Endometrium (tissue), 2 donors: ENCODE measurements at regions not wholly inside any gene's neighbourhood (a gene's known extent, or its start where the extent isn't known, plus 50 kb on each side); places are given as distances from the start of the nearest gene placed in this dataset.
A peak's percentile ranks its signal among the peaks of the same experiment; 100 is the strongest.
"Not testable (repeated sequence)": the region's sequence is repeated elsewhere in the genome, so short reads cannot be mapped to it uniquely, and the experiment has no call there.

Experiments used
- FAIRE-seq: peaks from 2 replicates; lab custom pipeline; 2012; peaks lifted over from hg19 to GRCh38; lab: Jason Lieb, UNC
- donor health status: control.
- donor health status: control.

GRCh38 chr2:142575561-142575960, 301.9 kb upstream of the KYNU start:
- no peak for FAIRE-seq

GRCh38 chr2:142574388-142574787, 303.1 kb upstream of the KYNU start:
- no peak for FAIRE-seq

DNA sequence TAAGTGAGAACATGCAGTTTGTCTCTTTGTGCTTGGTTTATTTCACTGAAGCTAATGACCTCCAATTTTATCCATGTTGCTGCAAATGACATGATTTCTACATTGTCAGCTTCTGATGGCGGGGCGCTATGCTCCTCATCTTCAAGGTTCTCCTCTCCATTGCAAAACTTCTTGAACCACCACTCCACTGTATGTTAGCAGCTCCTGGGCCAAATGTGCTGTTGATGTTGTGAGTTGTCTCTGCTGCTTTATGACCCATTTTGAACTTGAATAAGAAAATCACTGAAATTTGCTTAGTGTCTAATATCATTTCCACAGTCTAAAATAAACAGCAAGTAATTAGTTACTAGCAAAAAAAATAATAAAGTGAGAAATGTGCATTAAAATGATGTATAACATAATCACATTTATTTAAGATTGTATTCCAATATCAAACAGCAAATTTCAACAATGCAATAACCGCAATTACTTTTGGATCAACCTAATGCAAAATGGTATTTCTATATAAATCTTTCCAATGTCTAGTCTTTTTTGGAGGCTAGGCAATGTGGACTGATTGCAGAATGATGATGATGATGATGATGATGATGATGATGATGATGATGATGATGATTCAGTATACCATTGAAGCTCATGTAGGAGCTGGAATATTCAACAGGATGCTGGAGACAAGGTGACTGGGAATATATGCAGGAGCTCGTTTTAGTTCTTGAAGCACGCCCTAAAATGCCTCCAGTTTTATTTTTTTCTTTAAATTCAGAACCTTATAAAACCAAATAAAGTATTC, 304.9 kb upstream of the KYNU start:
- FAIRE-seq = no peak

- FAIRE-seq = no peak
Observed at GRCh38 chr2:142571934-142572333, 305.5 kb upstream of the KYNU start.

DNA sequence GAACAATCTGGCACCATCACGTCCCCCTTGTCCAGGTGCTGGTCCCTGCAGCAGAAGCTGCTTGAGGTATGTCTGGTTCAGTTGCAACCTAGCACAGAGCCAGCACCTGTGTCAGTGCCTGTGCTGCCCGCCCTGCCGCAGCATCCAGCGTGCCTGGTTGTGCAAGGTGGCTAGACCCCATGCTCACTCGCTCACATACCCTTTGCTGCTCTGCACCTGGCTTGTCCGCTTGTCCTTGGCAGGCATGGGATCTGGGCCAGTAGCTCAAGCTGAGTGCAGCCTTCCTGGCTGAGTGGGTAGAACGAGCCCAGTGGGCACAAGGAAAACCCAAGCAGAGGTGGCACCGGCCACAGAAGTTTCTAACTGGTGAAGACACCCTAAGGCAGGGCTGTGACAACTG, 314.6 kb upstream of the KYNU start:
- no peak for FAIRE-seq

- FAIRE-seq = no peak
Observed at GRCh38 chr2:142561656-142562055, 315.8 kb upstream of the KYNU start.

GRCh38 chr2:142557391-142557790, 320.1 kb upstream of the KYNU start:
- FAIRE-seq = no peak

GRCh38 chr2:142545999-142546398, 331.5 kb upstream of the KYNU start:
- FAIRE-seq = not testable (repeated sequence)

DNA sequence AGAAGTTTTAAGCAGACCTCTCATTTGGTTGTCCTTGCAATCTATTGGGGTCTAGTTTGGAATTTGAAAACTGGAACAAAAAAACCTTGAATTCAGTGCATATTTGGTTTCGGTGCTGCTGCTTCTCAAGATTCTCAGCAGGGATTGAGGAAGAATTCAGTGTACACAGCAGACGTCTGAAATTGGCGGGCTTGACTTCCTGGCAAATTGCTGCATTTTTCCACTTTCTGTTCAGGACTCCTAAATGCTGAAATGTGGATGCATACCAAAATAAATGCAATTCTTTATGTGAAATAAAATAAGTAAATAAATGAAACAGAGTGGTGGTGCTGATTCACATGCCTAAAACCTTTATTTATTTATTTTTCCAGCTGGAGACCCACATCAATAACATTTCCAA, 332.4 kb upstream of the KYNU start:
- FAIRE-seq = no peak

DNA sequence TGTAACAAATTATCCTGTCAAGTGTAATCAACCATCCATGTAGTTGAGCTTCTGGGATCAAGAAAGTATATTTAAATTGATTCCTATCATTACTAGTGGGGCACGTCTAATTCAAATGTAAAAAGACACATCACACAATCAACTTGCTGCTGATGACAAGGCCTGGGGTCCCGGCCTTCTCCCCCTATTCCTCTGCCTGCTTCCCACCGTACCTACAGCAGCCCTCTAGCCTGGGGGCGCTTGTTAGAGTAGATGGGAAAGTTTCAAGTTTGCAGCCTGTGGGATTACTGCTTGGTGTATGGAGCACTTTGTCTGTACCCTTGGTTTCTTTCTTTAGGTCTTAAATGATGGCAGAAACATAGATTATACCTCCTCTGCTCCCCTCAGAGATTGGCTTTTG, 333.3 kb upstream of the KYNU start:
- FAIRE-seq = no peak

- FAIRE-seq = no peak
Observed at GRCh38 chr2:142542431-142542910, 335.0 kb upstream of the KYNU start.

DNA sequence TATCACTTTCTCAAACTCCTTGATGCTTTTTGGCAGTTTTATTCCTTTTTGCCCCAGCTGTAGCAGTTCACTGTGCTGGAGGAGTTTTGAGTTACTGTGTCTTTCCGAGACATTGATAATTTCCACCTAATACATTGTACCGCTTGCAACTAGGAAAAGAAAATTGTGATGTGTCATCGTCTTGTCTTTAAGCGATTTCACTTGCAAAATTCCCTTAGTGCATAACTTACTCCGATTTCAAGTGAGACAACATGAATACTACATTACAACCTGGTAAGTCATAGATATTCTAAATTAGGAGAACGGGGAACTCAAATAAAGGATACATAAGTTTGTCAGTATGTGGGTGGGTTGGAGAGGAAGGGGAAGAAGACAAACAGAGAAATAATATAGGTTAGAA, 340.5 kb upstream of the KYNU start:
- no peak for FAIRE-seq

DNA sequence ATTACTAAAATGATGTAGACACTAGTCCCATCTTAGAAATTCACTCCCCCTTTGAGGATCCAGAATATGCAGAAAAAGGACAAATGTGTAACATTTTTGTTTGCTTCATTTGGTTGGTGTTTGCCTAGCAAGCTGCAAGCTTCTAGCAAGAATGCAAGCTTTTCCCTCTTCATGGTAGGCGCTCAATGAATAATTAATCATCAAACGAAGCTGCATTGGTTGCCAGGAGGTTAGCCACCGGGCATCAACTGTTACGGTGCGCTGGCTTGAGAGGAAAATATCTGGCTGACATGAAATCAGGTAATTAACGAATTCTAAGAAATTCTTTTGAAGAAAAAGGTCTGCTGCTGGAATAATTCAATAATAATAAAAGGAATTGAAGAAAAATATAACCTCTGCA, 341.0 kb upstream of the KYNU start:
- FAIRE-seq = no peak

- no peak for FAIRE-seq
Observed at GRCh38 chr2:142535311-142535710, 342.2 kb upstream of the KYNU start.

DNA sequence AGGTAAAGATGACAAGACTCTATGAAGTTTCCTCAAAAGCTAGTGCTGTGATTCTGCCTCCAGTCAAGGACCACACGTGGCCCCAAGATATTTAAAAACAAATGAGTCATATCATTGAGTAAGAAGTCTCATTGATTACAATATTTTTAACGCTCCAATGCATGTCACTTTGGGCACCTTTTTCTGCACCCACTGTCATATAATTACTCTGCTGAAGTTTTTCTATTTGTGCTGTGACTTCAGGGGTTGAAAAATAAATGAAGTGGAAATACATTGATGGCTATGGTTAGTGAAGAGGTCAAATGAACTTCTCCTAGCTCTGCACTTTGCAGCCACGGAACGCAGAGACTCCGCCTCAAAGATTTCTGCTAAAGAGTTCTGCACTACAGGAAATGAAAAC, 344.3 kb upstream of the KYNU start:
- FAIRE-seq = no peak

- FAIRE-seq = no peak
Observed at GRCh38 chr2:142531377-142531776, 346.1 kb upstream of the KYNU start.

DNA sequence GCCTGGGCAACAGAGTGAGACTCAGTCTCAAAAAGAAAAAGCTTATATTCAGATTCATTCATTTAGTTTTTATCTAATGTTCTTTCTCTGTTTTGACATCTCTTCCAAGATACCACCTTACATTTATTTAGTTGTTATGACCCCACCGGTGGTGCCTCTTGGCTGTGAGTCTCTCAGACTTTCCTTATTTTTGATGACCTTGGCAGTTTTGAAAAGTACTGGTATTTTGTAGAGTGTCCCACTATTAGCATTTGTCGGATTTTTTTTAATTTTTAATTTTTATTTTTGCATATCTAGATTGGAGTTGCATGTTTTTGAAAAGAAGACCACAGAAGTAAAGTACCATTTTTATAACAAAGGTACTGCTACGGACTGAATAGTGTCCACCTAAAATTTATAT, 351.7 kb upstream of the KYNU start:
- no peak for FAIRE-seq

DNA sequence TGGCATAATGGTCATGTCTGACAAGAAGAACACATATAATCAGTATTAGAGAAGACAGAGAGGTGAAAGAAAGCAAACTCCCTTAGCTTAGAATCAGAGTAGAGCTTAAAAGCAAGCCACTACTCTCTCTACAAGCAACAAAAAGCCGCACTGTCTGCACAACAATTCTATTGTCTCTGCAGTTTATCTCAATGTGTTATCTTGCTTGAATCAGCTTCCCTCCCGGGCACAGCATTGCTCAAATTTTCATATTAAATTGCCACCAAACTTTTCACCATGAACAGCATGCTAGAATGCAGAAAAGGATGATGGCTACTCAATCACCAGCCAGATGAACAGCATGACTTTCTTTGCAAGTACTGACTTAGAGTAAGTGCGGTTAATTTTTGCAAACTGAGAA, 356.0 kb upstream of the KYNU start:
- no peak for FAIRE-seq

DNA sequence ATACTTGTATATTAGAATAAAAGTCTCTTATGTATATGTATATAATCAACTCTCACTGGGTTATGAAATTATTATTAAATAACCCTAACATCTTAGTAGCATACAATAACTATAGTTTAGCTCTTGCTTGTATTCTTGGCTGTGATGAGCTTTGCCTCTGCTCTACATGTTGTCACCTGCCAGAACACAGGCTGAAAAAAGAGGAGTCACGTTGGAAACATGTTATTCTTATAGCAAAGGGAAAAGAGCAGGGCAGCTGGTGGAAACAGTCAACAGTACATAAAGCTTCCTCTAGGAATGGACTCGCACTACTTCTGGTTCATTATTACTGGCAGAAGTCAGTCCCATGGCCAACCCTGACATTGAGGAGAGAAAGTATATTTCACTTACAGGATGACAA, 362.0 kb upstream of the KYNU start:
- FAIRE-seq = no peak

GRCh38 chr2:142509401-142509800, 368.1 kb upstream of the KYNU start:
- peak; percentile 4 for FAIRE-seq

DNA sequence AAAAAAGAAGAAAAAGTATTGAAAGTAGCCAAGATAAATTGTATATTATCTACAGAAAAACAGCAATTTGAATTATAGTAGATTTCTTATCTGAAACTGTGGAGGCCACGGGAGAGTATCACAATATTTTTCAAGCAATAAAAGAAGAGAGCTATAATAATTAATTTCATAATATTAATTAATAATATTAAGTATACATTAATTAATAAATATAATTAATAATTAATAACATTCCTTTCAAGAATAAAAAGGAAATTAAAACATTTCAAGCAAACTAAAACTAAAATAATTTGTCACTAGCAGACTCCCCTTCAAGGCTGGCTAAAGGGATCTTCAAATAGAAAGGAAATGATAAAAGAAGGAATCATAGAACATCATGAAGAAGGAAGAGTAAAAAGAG, 372.7 kb upstream of the KYNU start:
- no peak for FAIRE-seq

DNA sequence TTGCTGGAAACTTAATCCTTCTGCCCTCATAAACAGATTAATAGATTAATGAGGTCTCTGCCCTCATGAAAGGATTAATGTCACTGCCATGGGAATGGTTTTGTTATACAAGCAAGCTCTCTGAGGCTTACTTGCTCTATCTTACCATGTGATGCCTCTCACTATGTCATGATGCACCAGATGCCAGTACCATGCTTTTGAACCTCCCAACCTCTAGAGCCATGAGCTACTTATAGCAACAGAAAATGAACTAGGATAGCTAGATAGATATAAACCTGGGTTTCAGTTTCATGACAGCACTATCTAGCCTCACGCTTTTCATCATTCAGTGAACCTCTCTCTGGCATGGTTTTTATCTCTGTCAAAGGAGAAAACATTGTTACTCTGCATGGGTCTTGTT, 371.6 kb upstream of the LRP1B start:
- no peak for FAIRE-seq

DNA sequence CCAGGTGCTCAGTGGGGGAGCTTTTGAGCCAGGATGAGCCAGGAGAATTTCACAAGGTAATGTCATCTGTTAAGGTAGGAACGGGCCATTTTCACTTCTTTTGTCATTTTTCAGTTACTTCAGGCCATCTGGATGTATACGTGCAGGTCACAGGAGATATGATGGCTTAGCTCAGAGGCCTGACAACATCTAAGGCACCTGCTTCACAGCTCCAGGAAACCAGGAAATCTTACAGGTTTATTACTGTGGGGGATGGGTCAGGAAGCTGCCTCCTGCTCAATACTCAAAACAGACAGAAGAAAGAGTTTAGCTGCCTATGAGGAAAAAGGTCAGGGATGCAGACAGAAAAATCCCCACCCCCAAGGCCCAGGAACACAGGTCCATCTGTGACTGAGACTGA, 364.3 kb upstream of the LRP1B start:
- no peak for FAIRE-seq

DNA sequence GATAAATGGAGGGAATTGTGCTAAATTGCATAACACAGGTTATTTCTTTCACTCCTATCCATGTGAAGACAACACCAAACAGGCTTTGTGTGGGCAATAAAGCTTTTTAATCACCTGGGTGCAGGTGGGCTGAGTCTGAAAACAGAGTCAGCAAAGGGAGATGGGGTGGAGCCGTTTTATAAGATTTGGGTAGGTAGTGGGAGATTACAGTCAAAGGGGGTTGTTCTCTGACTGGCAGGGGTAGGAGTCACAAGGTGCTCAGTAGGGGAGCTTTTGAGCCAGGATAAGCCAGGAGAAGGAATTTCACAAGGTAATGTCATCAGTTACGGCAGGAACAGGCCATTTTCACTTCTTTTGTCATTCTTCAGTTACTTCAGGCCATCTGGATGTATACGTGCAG, 358.8 kb upstream of the LRP1B start:
- not testable (repeated sequence) for FAIRE-seq
